ENCODE measurements at regions not wholly inside any gene's neighbourhood (a gene's known extent, or its start where the extent isn't known, plus 50 kb on each side); places are given as distances from the start of the nearest gene placed in this dataset.

GRCh38 chr2:51505533-51505932 lies 473.6 kb upstream of the NRXN1 start:
- Histone ChIP-seq H3K36me3 (ENCODE audit: insufficient read depth in 1 of 2, low read depth in 1 of 2) (no peaks in the 10 kb centered on the region), H3K4me3 (no peak overlapping the region), H3K4me1 (no peaks in the 10 kb centered on the region), H3K27ac (no peak overlapping the region), H3K27me3 (ENCODE audit: insufficient read depth in 3 of 3, low read length in 2 of 3) (no peaks in the 10 kb centered on the region), H3K9me3 (peaks cover 4% of the 10 kb centered on the region)
- WGBS, 3 donors = 74 to 77% (median 76%) methylated on average over 4 of the region's 4 CpGs
- ATAC-seq (no peak), DNase-seq (no peak)
- TF ChIP-seq, protein P1, sequence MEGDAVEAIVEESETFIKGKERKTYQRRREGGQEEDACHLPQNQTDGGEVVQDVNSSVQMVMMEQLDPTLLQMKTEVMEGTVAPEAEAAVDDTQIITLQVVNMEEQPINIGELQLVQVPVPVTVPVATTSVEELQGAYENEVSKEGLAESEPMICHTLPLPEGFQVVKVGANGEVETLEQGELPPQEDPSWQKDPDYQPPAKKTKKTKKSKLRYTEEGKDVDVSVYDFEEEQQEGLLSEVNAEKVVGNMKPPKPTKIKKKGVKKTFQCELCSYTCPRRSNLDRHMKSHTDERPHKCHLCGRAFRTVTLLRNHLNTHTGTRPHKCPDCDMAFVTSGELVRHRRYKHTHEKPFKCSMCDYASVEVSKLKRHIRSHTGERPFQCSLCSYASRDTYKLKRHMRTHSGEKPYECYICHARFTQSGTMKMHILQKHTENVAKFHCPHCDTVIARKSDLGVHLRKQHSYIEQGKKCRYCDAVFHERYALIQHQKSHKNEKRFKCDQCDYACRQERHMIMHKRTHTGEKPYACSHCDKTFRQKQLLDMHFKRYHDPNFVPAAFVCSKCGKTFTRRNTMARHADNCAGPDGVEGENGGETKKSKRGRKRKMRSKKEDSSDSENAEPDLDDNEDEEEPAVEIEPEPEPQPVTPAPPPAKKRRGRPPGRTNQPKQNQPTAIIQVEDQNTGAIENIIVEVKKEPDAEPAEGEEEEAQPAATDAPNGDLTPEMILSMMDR (IDR thresholded peaks at IDR 0.05) = no peak
- intact Hi-C loops (cut with DNase I) = no loop called here

- Histone ChIP-seq H3K36me3 (ENCODE audit: insufficient read depth in 1 of 2, low read depth in 1 of 2) (no peaks in the 10 kb centered on the region), H3K4me1 (no peaks in the 10 kb centered on the region), H3K27me3 (ENCODE audit: insufficient read depth in 3 of 3, low read length in 2 of 3) (no peaks in the 10 kb centered on the region), H3K9me3 (no peaks in the 10 kb centered on the region), H3K27ac (no peak overlapping the region), H3K4me3 (no peak overlapping the region)
- DNase-seq = no peak
- intact Hi-C loops (cut with DNase I) = no loop called here
- WGBS, 3 donors = 69 to 72% (median 70%) methylated on average over 3 of the region's 3 CpGs
- TF ChIP-seq, protein P1 (IDR thresholded peaks at IDR 0.05) = no peak
- ATAC-seq = no peak
Measured at GRCh38 chr2:51490576-51491234, 458.8 kb upstream of the NRXN1 start.

DNA sequence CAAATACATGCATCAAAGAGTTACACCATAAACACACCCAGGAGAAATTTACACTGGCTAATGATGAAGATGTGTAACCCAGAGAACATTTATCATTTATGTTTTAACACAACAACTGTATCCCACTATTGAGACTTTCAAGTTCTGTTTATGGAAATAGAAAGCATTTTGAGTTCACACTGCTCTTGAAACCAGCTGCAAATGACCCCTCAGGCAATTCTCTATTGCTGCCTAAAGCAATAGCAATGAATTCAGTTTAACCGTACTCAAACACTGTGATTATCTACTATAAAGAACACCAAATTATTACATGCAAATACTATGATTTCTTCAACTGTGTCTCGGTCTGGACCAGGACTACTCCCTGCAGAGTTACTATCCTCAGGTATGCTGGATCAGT lies 452.7 kb upstream of the NRXN1 start:
- Histone ChIP-seq H3K27ac (no peak overlapping the region), H3K4me3 (no peak overlapping the region), H3K27me3 (ENCODE audit: insufficient read depth in 3 of 3, low read length in 2 of 3) (no peaks in the 10 kb centered on the region), H3K4me1 (no peaks in the 10 kb centered on the region), H3K36me3 (ENCODE audit: insufficient read depth in 1 of 2, low read depth in 1 of 2) (no peaks in the 10 kb centered on the region), H3K9me3 (no peaks in the 10 kb centered on the region)
- DNase-seq (no peak), ATAC-seq (no peak)
- intact Hi-C loops (cut with DNase I) = no loop called here
- WGBS, 3 donors = 84 to 86% (median 86%) methylated on average over 2 of the region's 2 CpGs
- TF ChIP-seq, protein P1 (IDR thresholded peaks at IDR 0.05) = no peak

GRCh38 chr2:51483720-51484119 lies 451.8 kb upstream of the NRXN1 start:
- DNase-seq (no peak), ATAC-seq (no peak)
- intact Hi-C loops (cut with DNase I) = no loop called here
- Histone ChIP-seq H3K36me3 (ENCODE audit: insufficient read depth in 1 of 2, low read depth in 1 of 2) (no peaks in the 10 kb centered on the region), H3K4me3 (no peak overlapping the region), H3K27me3 (ENCODE audit: insufficient read depth in 3 of 3, low read length in 2 of 3) (no peaks in the 10 kb centered on the region), H3K4me1 (no peaks in the 10 kb centered on the region), H3K9me3 (no peaks in the 10 kb centered on the region), H3K27ac (no peak overlapping the region)
- TF ChIP-seq, protein P1 (IDR thresholded peaks at IDR 0.05) = no peak
- 52 to 62% (median 56%) methylated on average over 1 of the region's 1 CpG for WGBS, 3 donors

GRCh38 chr2:51472783-51473182 lies 440.9 kb upstream of the NRXN1 start:
- ATAC-seq (peak in 1 of 4 donors; percentile 49), DNase-seq (no peak)
- Histone ChIP-seq H3K4me1 (no peaks in the 10 kb centered on the region), H3K27ac (no peak overlapping the region), H3K36me3 (ENCODE audit: insufficient read depth in 1 of 2, low read depth in 1 of 2) (no peaks in the 10 kb centered on the region), H3K27me3 (ENCODE audit: insufficient read depth in 3 of 3, low read length in 2 of 3) (no peaks in the 10 kb centered on the region), H3K4me3 (no peak overlapping the region), H3K9me3 (no peaks in the 10 kb centered on the region)
- intact Hi-C loops (cut with DNase I) = no loop called here
- TF ChIP-seq, protein P1 (IDR thresholded peaks at IDR 0.05) = no peak
- WGBS, 3 donors = 74 to 83% (median 80%) methylated on average over 7 of the region's 7 CpGs

All from psoas muscle (tissue), 7 donors.